Right lung (tissue), 2 donors: ENCODE measurements at regions not wholly inside any gene's neighbourhood (a gene's known extent, or its start where the extent isn't known, plus 50 kb on each side); places are given as distances from the start of the nearest gene placed in this dataset.

Source experiments
- DNase-seq, 2 donors: peaks; one replicate each; pipeline ENCODE4 v3.0.0-alpha.2; 2013

DNA sequence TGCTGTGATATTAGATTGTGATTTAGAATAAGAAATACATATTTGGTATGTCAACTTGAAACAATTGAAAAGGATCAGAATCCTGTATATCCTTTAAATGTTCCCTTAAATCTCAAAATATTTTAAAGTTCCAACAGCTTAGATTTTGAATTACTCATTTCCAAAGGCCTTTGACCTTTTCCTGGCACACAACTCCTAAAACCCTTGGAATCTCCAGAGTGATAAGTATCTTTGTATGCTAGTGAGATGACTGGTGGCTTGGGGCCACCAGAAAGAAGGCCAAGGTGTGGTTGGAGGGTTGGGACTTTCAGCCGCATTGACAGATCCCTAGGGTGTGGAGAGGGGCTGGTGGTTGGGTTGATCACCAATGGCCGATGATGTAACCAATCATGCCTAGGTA lies 104.7 kb downstream of the YIPF5 start:
- DNase-seq = no peak

DNA sequence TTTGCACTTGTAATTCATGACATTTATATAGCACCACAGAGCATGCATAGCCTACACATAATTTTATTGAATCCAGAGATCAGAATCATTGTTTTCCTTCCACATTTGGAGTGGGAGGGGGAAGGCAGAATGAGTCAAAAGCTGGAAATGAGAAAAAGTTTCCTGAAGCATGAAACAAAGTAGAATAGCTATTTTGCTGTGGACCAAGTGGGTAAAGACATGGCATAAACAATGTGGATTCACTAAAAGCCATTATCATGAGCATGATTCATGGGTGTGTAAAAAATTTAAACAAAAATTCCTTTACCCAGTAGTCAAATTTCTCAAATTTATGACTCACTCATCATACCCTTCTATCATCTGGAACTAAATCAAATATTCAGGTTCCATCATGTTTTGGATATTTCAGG lies 97.9 kb downstream of the YIPF5 start:
- no peak for DNase-seq

DNA sequence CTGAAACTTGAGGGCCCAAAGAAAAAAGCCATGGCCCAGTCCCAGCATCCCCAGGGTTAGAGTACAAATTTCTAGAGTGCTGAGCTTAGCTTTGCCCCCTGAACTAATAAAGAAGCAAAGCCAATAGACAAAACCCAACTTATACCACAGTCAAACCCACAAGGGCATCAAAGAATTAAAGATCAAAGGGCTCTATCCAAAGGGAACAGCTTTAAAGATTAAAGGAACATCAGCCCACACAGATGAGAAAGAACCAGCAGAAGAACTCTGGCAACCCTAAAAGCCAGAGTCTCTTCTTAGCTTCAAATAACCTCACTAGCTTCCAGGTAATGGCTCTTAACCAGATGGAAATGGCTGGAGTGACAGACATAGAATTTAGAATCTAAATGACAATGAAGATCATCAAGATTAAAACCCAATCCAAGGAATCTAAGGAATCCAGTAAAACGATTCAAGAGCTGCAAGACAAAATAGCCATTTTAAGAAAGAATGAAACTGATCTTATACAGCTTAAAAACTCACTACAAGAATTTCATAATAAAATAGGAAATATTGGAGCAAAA lies 93.9 kb downstream of the YIPF5 start:
- no peak for DNase-seq

DNA sequence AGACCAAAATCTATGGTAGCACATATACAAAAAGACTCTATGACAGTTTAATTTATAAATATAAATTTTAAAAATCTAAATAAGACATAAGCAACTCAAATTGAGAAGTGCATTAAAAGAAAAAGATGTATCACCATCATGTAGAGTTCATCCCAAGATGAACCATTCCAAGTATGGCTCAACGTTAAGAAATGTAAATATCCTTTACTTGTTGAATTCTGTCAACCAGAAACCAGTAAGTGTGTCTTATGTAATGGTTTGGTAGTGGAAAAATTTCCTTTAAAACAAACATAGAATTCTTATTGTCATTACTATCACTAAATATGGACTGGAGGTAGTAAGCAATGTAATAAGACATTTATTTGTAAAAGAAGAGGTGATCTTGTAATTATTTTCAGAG lies 87.3 kb downstream of the YIPF5 start:
- no peak for DNase-seq

DNA sequence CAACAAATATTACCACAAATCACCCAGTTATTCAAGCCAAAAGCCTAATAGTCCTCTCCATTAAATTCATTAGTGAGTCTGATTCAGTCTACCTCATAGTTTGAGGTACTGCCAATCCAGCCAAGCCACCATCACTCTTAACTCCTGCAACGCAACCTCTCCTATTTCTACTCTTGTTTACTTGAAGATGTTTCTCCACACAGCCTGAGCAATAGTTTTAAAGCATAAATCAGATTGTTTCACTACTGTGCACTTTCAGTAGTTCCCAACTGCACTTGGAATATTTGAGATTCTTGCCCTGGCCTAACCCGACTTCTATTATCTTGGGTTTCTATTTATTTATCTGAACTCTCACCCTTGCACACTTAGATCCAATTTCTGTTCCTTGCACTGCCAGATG lies 85.5 kb downstream of the YIPF5 start:
- DNase-seq = no peak

DNA sequence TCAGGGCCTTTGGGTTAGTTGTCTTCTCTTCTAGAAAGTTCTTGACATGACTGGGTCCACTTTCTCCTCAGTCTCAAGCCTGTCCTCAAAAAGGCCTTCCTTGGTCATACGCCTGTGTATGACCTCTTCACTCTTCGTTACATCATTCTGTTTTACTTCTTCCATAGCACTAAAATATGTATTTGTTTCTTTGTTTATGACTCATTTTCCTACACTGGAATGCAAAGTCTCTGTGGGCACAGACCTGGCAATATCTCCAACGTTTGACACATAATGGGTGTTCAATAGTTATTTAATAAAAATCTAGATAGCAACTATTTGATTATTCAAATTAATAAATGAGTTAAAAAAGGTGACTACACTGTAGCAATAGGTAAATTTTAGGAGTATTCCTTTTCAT lies 85.1 kb downstream of the YIPF5 start:
- DNase-seq = no peak

DNA sequence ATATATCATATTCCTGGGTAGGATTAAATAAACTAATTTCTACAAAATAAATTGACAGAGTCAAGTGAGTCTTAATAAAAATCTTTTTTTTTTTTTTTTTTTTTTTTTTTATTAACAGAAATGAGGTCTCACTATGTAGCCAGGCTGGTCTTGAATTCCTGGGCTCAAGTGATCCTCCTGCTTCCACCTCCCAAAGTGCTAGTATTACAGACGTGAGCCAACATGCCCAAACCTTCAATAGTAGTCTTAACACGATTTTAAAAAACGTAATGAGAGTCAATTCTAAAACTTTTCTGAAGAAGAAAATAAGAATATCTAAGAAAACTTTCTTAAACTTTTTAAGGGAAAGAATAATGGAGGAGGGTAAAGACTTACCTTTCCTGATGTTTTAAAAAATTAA lies 84.2 kb downstream of the YIPF5 start:
- DNase-seq = no peak

DNA sequence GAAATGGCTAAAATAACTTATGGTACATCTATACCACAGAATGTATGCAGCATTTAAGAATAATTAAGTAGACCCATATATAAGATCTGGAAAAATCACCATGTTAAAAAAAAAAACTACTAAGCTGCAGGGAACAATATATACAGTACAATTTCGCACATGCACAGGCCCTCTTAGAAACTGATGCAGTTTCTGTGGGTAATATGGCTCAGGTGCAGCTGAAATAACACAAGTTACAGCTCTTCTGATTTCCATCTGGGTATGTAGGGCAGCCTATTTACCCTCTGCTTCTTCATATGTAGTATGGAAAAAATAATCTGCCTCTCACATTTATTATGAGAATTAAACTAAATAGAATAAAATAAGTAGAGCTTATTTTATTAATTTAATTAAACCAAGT lies 82.9 kb downstream of the YIPF5 start:
- no peak for DNase-seq

DNA sequence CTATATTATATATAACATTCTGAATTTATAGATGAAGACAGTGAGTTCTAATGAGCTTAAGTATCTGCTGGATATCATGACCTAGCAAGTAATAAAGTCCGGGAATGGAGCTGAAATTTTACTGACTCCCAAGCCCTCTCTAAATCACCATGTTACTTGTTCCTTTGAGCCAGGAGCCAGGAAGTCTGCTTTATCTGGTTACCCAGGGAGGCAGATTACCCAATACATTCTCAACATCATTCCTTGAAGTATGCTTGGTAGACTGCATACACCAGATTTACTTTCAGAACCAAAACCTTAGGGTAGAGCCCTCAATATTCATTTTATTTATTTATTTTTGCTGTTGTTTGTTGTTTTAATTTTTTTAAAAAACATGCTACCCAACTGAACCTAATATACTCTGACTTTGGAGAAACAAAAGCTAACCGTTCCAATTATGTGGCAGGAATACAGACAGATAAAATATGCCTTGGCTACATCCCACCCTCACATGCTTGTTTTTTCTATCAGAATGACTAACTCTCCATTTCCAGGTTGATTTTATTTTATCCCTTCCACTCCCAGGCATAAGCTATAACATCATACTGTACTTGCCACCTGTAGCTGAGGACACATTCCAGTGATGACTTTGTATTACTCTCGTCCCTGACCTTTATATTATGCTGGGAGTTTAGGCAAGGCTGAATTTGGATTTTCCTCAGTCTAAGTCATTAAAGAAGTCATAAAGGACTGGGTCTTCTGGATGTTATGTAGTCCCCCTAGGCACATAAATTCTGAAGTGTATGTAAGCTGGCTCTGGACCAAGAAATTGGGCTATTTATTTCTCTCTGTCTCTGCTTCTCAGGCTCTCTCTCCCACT lies 82.0 kb downstream of the YIPF5 start:
- DNase-seq = no peak

DNA sequence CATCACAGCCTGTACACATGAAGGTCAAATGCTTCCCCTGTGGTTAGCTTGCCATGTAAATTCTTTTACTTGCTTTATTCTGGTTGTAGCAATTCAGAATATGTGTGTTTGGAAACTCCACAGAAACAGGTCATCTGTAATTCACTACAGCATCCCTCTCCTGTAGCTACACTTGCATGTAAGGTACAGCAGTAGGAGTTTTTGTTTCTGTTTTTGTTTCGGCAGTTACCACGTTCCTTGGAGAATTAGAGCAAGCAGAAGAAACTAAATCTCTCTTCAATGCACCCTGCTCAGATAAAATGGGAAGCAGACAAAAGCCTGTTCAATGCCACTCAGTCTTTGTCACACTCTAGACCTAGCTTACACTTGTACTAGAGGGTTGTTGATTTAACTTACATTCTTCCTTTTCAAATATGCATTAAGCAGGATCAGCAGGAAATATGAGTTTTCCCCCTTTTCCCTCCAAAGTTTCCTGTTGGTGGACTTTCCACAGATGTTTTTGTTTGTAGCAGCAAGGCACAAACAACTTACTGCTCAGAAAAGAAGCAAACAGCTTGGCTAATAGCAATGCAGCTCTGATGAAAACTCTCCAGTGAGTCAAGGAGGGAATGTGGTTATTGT lies 80.9 kb downstream of the YIPF5 start:
- DNase-seq = peak in 1 of 2 donors; percentile 18

DNA sequence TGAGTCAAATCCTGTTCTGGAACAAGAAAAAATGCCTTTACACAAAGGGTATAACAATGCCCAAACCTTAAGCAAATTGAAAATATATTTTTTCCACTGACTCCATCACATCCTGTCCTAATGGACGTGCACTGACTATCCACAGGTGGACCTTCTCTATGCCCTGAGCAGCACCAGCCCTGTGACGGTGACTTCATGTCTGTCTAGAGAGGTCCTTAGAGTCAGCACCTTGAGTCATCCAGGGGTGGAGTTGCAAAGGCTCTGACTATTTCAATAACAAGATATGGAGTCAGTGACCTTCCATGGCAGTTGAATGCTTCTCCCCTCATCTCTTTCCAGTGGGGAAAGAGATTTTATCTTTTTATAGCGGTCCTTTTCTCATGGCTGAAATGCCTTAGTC lies 78.0 kb downstream of the YIPF5 start:
- no peak for DNase-seq

DNA sequence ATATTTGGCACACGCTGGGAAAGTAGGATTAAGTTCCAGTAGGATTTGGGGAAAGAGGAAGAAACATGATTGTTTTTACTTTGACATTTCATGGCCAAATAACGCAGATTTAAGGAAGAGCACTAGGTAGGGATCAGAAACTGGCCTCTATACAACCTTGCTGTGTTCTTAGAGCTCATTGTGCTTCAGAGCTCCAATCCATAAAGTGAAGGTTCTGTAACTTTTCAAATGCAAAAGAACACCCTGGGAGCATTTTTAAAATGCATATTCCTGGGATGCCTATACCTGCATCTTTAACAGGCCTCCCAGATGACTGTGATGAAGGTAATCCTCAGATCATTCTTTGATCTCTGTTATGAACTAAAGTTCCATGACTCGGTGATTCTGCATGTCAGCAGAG lies 77.1 kb downstream of the YIPF5 start:
- no peak for DNase-seq

DNA sequence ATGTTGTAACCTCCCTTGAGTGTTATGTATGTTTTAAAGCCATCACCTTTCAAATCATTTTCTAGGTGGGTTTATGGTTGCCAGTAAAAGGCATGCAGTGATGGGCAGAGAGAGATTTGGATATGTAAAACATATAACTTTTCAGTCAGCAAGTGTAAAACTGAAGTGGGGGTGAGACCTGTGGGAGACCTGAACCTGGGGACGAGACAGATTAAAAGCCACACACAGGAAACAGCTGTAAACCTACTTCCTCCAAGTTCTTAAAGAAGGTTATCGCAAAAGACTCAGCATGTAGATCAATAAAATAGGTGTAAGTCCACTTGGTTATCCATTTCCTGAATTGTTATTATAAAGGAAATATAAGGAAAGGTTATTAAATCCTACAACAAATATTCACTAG lies 76.6 kb downstream of the YIPF5 start:
- DNase-seq = no peak

DNA sequence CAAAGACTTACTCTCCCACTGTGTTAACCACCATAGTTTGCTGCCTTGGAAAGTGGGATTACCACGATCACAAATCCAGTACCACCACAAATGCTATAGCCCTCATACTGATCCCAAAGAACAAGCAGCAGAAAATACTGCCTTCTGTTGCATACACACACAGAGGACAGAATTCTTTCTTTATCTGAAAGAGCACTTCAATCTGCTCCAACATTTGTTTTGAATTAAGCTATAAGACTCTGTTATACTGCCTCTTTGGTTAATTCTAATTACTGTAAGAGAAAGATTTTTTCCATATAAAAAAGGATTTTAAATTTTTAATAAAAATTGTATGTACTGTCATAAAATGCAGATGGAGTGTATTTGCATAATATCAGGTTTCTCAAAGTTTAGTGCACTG lies 69.8 kb downstream of the YIPF5 start:
- DNase-seq = no peak

DNA sequence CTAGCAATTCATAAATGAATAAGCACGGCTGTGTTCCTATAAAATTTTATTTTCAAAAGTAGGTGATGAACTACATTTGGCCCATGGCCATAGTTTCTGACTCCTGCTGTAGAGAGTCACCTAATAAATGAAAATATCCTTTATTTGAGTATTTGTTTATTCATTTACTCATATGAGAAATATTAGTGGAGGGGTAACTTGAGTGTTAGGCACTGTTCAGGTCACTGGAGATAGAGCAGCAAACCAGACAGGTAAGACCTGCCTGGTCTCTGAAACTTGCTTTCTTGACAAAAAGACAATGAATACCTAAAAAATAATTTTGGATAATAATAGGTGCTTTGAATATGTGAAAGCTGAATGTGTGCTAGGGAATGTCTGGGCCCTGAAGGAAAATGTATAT lies 68.8 kb downstream of the YIPF5 start:
- DNase-seq = no peak

DNA sequence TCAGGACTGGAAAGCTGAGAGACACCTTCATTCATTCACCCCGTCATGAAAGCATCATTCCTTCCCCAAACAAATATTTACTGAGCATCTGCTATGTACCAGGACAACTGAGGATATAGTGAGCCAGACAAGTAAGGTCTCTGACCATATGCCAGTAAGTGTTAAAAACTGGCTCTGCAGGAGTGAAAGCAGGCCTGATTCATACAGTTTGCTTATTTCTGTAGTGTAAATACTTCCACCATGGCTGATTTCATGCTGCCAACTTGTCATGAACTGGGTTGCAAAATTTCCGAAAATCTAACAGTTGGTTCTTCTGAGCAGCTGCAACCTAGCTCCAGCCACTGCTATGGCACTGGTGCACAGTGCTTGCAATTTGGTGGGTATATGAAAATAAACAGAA lies 68.1 kb downstream of the YIPF5 start:
- DNase-seq = no peak

DNA sequence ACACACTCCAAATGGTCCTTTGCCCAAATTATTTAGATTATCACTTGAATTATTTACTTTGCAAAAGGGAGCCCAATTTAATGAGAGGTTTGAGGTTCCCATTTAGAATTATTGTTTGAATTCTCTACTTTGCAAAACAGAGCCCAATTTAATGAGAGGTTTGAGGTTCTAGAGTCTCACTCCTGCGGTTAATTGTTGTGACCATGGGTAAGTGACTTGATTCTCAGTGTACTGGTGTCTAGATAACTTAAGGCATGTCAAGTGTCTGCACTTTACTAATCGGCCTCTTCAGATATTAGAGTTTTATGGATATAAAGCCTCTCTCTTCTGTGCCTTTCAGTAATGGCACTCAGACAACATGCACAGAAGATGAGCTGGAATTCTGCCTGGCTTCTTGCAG lies 67.5 kb downstream of the YIPF5 start:
- DNase-seq = no peak

DNA sequence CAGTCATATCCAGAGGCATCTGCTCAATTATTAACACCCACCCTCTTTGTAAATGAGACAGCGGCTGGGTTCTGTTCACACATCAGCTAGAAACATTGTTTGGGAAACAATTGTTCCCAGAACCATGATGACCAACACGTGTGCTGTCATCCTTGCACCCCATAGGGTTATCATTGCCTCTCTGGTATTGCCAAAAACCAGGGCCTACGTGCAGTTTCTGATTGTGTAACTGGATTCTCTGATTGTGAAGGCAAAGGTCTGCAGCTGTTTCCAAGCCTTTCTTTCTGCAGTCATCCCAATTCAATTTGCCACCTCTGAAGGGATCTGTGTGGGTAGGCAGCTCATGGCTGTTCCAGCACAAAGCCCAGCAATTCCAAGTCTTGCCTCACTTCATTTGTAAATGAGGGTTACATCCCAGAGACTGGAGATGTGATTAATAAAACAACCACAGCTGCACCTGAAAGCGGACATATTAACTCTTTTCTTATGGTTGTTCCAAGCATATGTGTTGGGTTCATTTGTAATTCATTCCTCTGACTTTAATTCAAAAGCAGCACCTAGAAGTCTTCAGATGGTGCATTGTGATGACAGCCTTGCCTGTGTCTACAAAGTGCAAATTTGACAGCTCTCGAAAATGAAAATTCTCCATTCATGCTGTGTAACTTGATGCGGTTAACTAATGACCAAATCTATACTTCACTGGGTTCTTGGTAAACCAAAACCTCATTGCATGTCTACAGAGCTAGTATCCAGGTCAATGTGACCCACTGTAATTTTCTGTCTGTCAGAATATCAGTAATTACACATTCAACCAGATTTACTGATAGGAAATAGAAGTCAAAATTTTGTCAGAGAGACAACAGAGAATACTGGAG lies 66.6 kb downstream of the YIPF5 start:
- no peak for DNase-seq

DNA sequence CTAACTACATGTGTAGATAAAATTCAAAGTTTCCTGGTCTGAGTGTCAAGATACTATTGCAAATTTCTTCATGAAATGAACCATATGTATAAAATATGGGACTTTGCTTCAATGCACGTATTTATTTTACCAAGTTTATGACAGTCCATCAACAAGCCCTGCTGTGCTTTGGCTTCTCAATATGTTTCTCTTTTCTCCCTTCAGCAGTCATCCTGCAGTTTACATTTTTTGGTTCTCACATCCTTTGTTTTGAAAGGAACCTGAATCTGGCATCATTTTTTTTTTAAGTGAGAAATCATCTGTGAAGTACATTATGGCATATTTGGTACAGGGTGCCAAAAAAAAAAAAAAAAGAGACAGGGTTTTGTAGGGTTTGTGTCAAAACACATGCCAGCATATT lies 65.1 kb downstream of the YIPF5 start:
- no peak for DNase-seq

DNA sequence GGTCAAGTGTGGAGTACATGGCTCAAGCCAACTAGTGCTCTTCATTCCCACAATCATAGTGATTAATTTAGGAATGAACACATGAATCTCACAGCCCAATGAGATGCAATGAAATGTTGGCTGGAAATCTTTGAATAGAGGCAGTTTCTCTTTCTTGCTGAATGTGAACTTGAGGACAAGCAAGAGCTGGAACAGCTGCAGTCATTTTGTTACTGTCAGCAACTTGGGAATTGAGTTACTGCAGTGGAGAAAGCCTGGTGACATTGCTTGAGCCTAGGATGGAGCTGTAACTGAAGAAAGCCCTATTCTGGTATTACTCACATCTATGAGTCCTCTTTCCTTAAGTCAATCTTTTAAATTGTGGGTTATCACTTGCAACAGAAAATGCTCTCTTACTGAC lies 62.3 kb downstream of the YIPF5 start:
- no peak for DNase-seq
